HEK293 (cell line): ENCODE measurements at regions not wholly inside any gene's neighbourhood (a gene's known extent, or its start where the extent isn't known, plus 50 kb on each side); places are given as distances from the start of the nearest gene placed in this dataset.

ENCODE experiments used
- CTCF ChIA-PET: fragments of 350-600 bp; formaldehyde crosslinking; extraction: SDS; loops from one replicate; lab custom pipeline; 2021; ENCODE audit warnings: antibody characterized with exemption; lab: Yijun Ruan, JAX
- POLR2A ChIA-PET: fragments of 300-600 bp; formaldehyde crosslinking; extraction: SDS; loops from one replicate; lab custom pipeline; 2020; ENCODE audit warnings: antibody characterized with exemption, inconsistent platforms; lab: Yijun Ruan, JAX
- H3K27ac ChIP-seq: fragments of 200-500 bp; sonication (Bioruptor generic); 2 replicates; pipeline ENCODE4 v1.5.1; 2014; ENCODE audit warnings: low read depth, low read length, control low read depth, inconsistent platforms; ENCODE audit errors: extremely low read depth
- H3K36me3 ChIP-seq, 2 experiments: fragments of 200-500 bp in 1 of 2; sonication (Bioruptor generic) in 1 of 2; 1 replicate in 1 of 2; 2 replicates in 1 of 2; pipeline ENCODE4 v1.5.1; 2014 to 2017; ENCODE audit warnings: inconsistent platforms in 2 of 2, low read length in 2 of 2; ENCODE audit not compliant: control insufficient read depth in 2 of 2, insufficient read depth in 1 of 2
- H3K4me1 ChIP-seq: fragments of 200-500 bp; sonication (Bioruptor generic); 2 replicates; pipeline ENCODE4 v1.5.1; 2014; ENCODE audit warnings: mild to moderate bottlenecking, low read length, inconsistent platforms; ENCODE audit not compliant: control insufficient read depth, insufficient read depth
- H3K4me3 ChIP-seq: 2 replicates; pipeline ENCODE4 v1.5.1; 2011; ENCODE audit warnings: low read depth, mild to moderate bottlenecking, control low read depth, low read length, moderate library complexity
- H3K9me3 ChIP-seq: fragments of 200-500 bp; sonication (Bioruptor generic); 2 replicates; pipeline ENCODE4 v1.5.1; 2014; ENCODE audit warnings: low read depth, low read length, inconsistent platforms; ENCODE audit not compliant: control insufficient read depth, insufficient read depth
- CTCF ChIP-seq: fragments of 450-650 bp; formaldehyde crosslinking; IDR thresholded peaks from 2 replicates; pipeline ENCODE4 v1.5.1; 2016; ENCODE audit warnings: missing biosample characterization, missing genetic modification characterization
- HIC1 ChIP-seq: fragments of 450-650 bp; formaldehyde crosslinking; IDR thresholded peaks from 2 replicates; pipeline ENCODE4 v1.5.1; 2016; ENCODE audit warnings: missing biosample characterization, missing genetic modification characterization
- IKZF3 ChIP-seq: fragments of 450-650 bp; IDR thresholded peaks from 2 replicates; pipeline ENCODE4 v1.5.0; 2018; ENCODE audit warnings: missing biosample characterization, mild to moderate bottlenecking, missing genetic modification characterization, moderate library complexity
- INSM2 ChIP-seq: fragments of 450-650 bp; formaldehyde crosslinking; IDR thresholded peaks from 2 replicates; pipeline ENCODE4 v1.5.1; 2016; ENCODE audit warnings: missing biosample characterization, missing genetic modification characterization
- SCRT1 ChIP-seq: fragments of 450-650 bp; formaldehyde crosslinking; IDR thresholded peaks from 2 replicates; pipeline ENCODE4 v1.5.1; 2016; ENCODE audit warnings: missing biosample characterization, missing genetic modification characterization, borderline replicate concordance
- SCRT2 ChIP-seq: fragments of 450-650 bp; formaldehyde crosslinking; IDR thresholded peaks from 2 replicates; pipeline ENCODE4 v1.5.1; 2016; ENCODE audit warnings: missing biosample characterization, missing genetic modification characterization
- SP7 ChIP-seq: fragments of 450-650 bp; formaldehyde crosslinking; IDR thresholded peaks from 2 replicates; pipeline ENCODE4 v1.5.1; 2016; ENCODE audit warnings: missing biosample characterization, missing genetic modification characterization
- ZBTB17 ChIP-seq: fragments of 450-650 bp; formaldehyde crosslinking; IDR thresholded peaks from 2 replicates; pipeline ENCODE4 v1.5.1; 2016; ENCODE audit warnings: missing biosample characterization, missing genetic modification characterization
- ZIC2 ChIP-seq: fragments of 450-650 bp; formaldehyde crosslinking; IDR thresholded peaks from 2 replicates; pipeline ENCODE4 v1.5.1; 2016; ENCODE audit warnings: missing biosample characterization, missing genetic modification characterization
- ZNF157 ChIP-seq: fragments of 450-650 bp; formaldehyde crosslinking; IDR thresholded peaks from 2 replicates; pipeline ENCODE4 v1.5.1; 2016; ENCODE audit warnings: missing biosample characterization, missing genetic modification characterization
- ZNF174 ChIP-seq: fragments of 450-650 bp; formaldehyde crosslinking; IDR thresholded peaks from 2 replicates; pipeline ENCODE4 v1.5.0; 2017; ENCODE audit warnings: missing biosample characterization, mild to moderate bottlenecking, missing genetic modification characterization
- ZNF221 ChIP-seq: fragments of 450-650 bp; formaldehyde crosslinking; IDR thresholded peaks from 2 replicates; pipeline ENCODE4 v1.5.1; 2017; ENCODE audit warnings: missing biosample characterization, missing genetic modification characterization, borderline replicate concordance
- ZNF274 ChIP-seq, 2 experiments: fragments of 200-500 bp in 1 of 2; fragments of 450-650 bp in 1 of 2; sonication (Bioruptor generic) in 1 of 2; formaldehyde crosslinking in 1 of 2; IDR thresholded peaks; 2 replicates each; pipeline versions ENCODE4 v1.5.1 to v1.6.1; 2014 to 2016; ENCODE audit warnings: borderline replicate concordance in 1 of 2, inconsistent platforms in 1 of 2, low read length in 1 of 2, missing biosample characterization in 1 of 2, missing genetic modification characterization in 1 of 2
- ZNF433 ChIP-seq: fragments of 450-650 bp; formaldehyde crosslinking; IDR thresholded peaks from 2 replicates; pipeline ENCODE4 v1.5.1; 2016; ENCODE audit warnings: missing biosample characterization, missing genetic modification characterization, low read depth
- ZNF473 ChIP-seq: fragments of 450-650 bp; formaldehyde crosslinking; IDR thresholded peaks from 2 replicates; pipeline ENCODE4 v1.5.1; 2017; ENCODE audit warnings: missing biosample characterization, missing genetic modification characterization
- ZNF518A ChIP-seq: fragments of 450-650 bp; formaldehyde crosslinking; conservative IDR thresholded peaks from 2 replicates; pipeline ENCODE4 v1.5.1; 2016; ENCODE audit warnings: low read depth, missing biosample characterization, missing genetic modification characterization
- ZNF530 ChIP-seq: fragments of 450-650 bp; formaldehyde crosslinking; IDR thresholded peaks from 2 replicates; pipeline ENCODE4 v1.5.1; 2016; ENCODE audit warnings: low read depth, missing biosample characterization, missing genetic modification characterization
- ZNF561 ChIP-seq: fragments of 450-650 bp; IDR thresholded peaks from 2 replicates; pipeline ENCODE4 v1.5.1; 2018; ENCODE audit warnings: missing biosample characterization, missing genetic modification characterization, borderline replicate concordance
- ZNF621 ChIP-seq: fragments of 450-650 bp; formaldehyde crosslinking; IDR thresholded peaks from 2 replicates; pipeline ENCODE4 v1.5.1; 2017; ENCODE audit warnings: missing biosample characterization, missing genetic modification characterization
- ZNF623 ChIP-seq: fragments of 450-650 bp; formaldehyde crosslinking; IDR thresholded peaks from 2 replicates; pipeline ENCODE4 v1.5.1; 2016; ENCODE audit warnings: missing biosample characterization, missing genetic modification characterization
- ZNF664 ChIP-seq: fragments of 450-650 bp; formaldehyde crosslinking; IDR thresholded peaks from 2 replicates; pipeline ENCODE4 v1.5.1; 2016; ENCODE audit warnings: missing biosample characterization, missing genetic modification characterization
- ZNF76 ChIP-seq: fragments of 450-650 bp; formaldehyde crosslinking; IDR thresholded peaks from 2 replicates; pipeline ENCODE4; 2016; ENCODE audit warnings: low read depth, missing biosample characterization, missing genetic modification characterization, borderline replicate concordance
- ZSCAN30 ChIP-seq: fragments of 450-650 bp; IDR thresholded peaks from 2 replicates; pipeline ENCODE4 v1.5.1; 2018; ENCODE audit warnings: missing biosample characterization, mild to moderate bottlenecking, missing genetic modification characterization, moderate library complexity
- ZSCAN5A ChIP-seq: fragments of 450-650 bp; formaldehyde crosslinking; IDR thresholded peaks from 2 replicates; pipeline ENCODE4 v1.5.1; 2016; ENCODE audit warnings: missing biosample characterization, missing genetic modification characterization

- no peaks in the 10 kb centered on the region for H3K36me3 ChIP-seq
- H3K4me3 ChIP-seq: no peak overlapping the region
- POLR2A ChIA-PET: no interaction called here
- no peaks in the 10 kb centered on the region for H3K4me1 ChIP-seq
- TF ChIP-seq ZSCAN30 (tag by site-specific recombination) (no peak), ZNF561 (tag by site-specific recombination) (no peak), ZNF174 (no peak), ZNF157 (tag by site-specific recombination) (no peak), ZNF221 (tag by site-specific recombination) (no peak), ZNF433 (tag by site-specific recombination) (no peak), SCRT1 (tag by site-specific recombination) (0 out of 2 replicates have a peak, but pooled peaks have one; percentile 57), SCRT2 (peak; percentile 77), ZBTB17 (tag by site-specific recombination) (no peak)
- TF ChIP-seq, all 188 proteins: peak for 2
- Histone ChIP-seq H3K27ac (no peak overlapping the region), H3K9me3 (no peaks in the 10 kb centered on the region)
- CTCF ChIA-PET: interaction anchor here (0.6 kb wide), 1 partner anchor 144 kb away, joined by 3 read pairs; no protein-coding TSS in a partner anchor
These were observed 190.8 kb downstream of the TMEM18 start for GRCh38 chr2:486371-486770.

- no peak overlapping the region for H3K4me3 ChIP-seq
- CTCF ChIA-PET: no interaction called here
- H3K4me1 ChIP-seq: no peaks in the 10 kb centered on the region
- no peak overlapping the region for H3K27ac ChIP-seq
- no peaks in the 10 kb centered on the region for H3K36me3 ChIP-seq
- POLR2A ChIA-PET: no interaction called here
- no peaks in the 10 kb centered on the region for H3K9me3 ChIP-seq
- TF ChIP-seq ZSCAN5A (no peak), SP7 (tag by site-specific recombination) (no peak), ZNF518A (tag by site-specific recombination) (no peak), ZNF621 (no peak), INSM2 (tag by site-specific recombination) (no peak), ZNF530 (tag by site-specific recombination) (no peak), ZNF76 (tag by site-specific recombination) (no peak), ZNF274 (IDR thresholded peaks at IDR 0.05; ENCODE audit: low read length) (no peak), ZNF274 (tag by site-specific recombination; IDR thresholded peaks at IDR 0.05; ENCODE audit: borderline replicate concordance) (no peak), ZNF664 (no peak), ZNF473 (tag by site-specific recombination) (no peak), CTCF (no peak), ZSCAN30 (tag by site-specific recombination) (no peak), IKZF3 (tag by site-specific recombination) (no peak), ZNF623 (no peak), HIC1 (tag by site-specific recombination) (no peak), ZIC2 (tag by site-specific recombination) (no peak)
These were observed 193.5 kb upstream of the ALKAL2 start for GRCh38 chr2:481388-481787.
